K562 (cell line): ENCODE measurements at regions not wholly inside any gene's neighbourhood (a gene's known extent, or its start where the extent isn't known, plus 50 kb on each side); places are given as distances from the start of the nearest gene placed in this dataset.

Experiments used
- ATAC-seq: fragments of 200-7000 bp; cut with Tn5 transposase; 3 replicates; pipeline ENCODE4 v1.9.1; 2020; ENCODE audit warnings: moderate library complexity
- BruUV-seq: library from RNA; stranded (reverse); fragments of 400-500 nt; replicated peaks from 2 replicates; lab custom pipeline; 2021; lab: Mats Ljungman, UMichigan
- CTCF ChIA-PET: fragments of 300-600 bp; formaldehyde crosslinking; extraction: SDS; loops from one replicate; lab custom pipeline; 2021; ENCODE audit warnings: low intra/inter-chr PET ratio; lab: Yijun Ruan, JAX
- POLR2A ChIA-PET: fragments of 300-600, 350-650 bp; sonication (Branson Sonifier 250); formaldehyde crosslinking; extraction: SDS; loops from one replicate; lab custom pipeline; 2021; ENCODE audit warnings: antibody characterized with exemption, inconsistent platforms; lab: Yijun Ruan, JAX
- DNase-seq, 4 experiments: peaks; one replicate each; pipeline versions ENCODE4 v3.0.0 to v3.0.0-alpha.2; 2011 to 2018; ENCODE audit warnings: low spot score in 3 of 4, mixed read lengths in 3 of 4; ENCODE audit errors: extremely low read depth in 1 of 4
- FAIRE-seq: peaks from 2 replicates; lab custom pipeline; 2011; peaks lifted over from hg19 to GRCh38; lab: Jason Lieb, UNC
- H2AFZ ChIP-seq: 2 replicates; pipeline ENCODE4 v1.6.0; 2011; ENCODE audit warnings: low read depth, low read length, control low read depth, inconsistent platforms
- H3K27ac ChIP-seq: fragments of 200-600 bp; 3 replicates; pipeline ENCODE4 v1.8.0; 2011; ENCODE audit warnings: low read depth, mild to moderate bottlenecking, control low read depth, inconsistent platforms, low read length, moderate library complexity, mixed read lengths; ENCODE audit errors: extremely low read depth
- H3K27me3 ChIP-seq, 2 experiments: fragments of 300-600 bp in 1 of 2; 2 replicates in 1 of 2; 3 replicates in 1 of 2; pipeline versions ENCODE4 v1.6.0 to v1.8.0; 2011; ENCODE audit warnings: inconsistent platforms in 2 of 2, low read length in 2 of 2, mild to moderate bottlenecking in 1 of 2, mixed read lengths in 1 of 2, moderate library complexity in 1 of 2; ENCODE audit not compliant: control insufficient read depth in 2 of 2, insufficient read depth in 2 of 2
- H3K36me3 ChIP-seq: fragments of 300-600 bp; 3 replicates; pipeline ENCODE4 v1.8.0; 2011; ENCODE audit warnings: mild to moderate bottlenecking, low read length, inconsistent platforms; ENCODE audit not compliant: control insufficient read depth, insufficient read depth
- H3K4me1 ChIP-seq, 2 experiments: fragments of 200-600 bp in 1 of 2; replicated peaks in 1 of 2; 2 replicates in 1 of 2; 3 replicates in 1 of 2; pipeline versions ENCODE4 v1.5.1 to v1.8.0; 2011; ENCODE audit warnings: inconsistent platforms in 2 of 2, low read length in 2 of 2, mild to moderate bottlenecking in 1 of 2, mixed read lengths in 1 of 2, moderate library complexity in 1 of 2; ENCODE audit not compliant: control insufficient read depth in 2 of 2, insufficient read depth in 2 of 2
- H3K4me2 ChIP-seq: 2 replicates; pipeline ENCODE4 v1.6.1; 2011; ENCODE audit warnings: low read length, control low read depth, inconsistent platforms, mixed read lengths; ENCODE audit not compliant: insufficient read depth
- H3K4me3 ChIP-seq: fragments of 200-600 bp; sonication (generic), shearing (Covaris generic); 2 replicates; pipeline ENCODE4 v1.5.1; 2016; ENCODE audit warnings: control low read depth, inconsistent platforms
- H3K79me2 ChIP-seq: fragments of 200-600 bp; 3 replicates; pipeline ENCODE4 v1.8.0; 2011; ENCODE audit warnings: low read length, inconsistent platforms; ENCODE audit not compliant: control insufficient read depth, insufficient read depth
- H3K9ac ChIP-seq, 2 experiments: 2 replicates each; pipeline versions ENCODE4 v1.6.0 to v1.6.1; 2011; ENCODE audit warnings: low read depth in 2 of 2, low read length in 2 of 2, control low read depth in 1 of 2, inconsistent platforms in 1 of 2, mild to moderate bottlenecking in 1 of 2, mixed read lengths in 1 of 2; ENCODE audit not compliant: insufficient read depth in 1 of 2
- H3K9me1 ChIP-seq: one replicate; pipeline ENCODE4 v1.6.0; 2011; ENCODE audit warnings: inconsistent platforms, mild to moderate bottlenecking, low read length, moderate library complexity; ENCODE audit not compliant: control insufficient read depth, insufficient read depth
- H3K9me3 ChIP-seq: replicated peaks from 2 replicates; pipeline ENCODE4 v1.5.1; 2011; ENCODE audit warnings: low read depth, low read length, inconsistent platforms; ENCODE audit not compliant: control insufficient read depth, insufficient read depth
- H4K20me1 ChIP-seq: replicated peaks from 2 replicates; pipeline ENCODE4 v1.6.1; 2011; ENCODE audit warnings: low read length, inconsistent platforms, mixed read lengths; ENCODE audit not compliant: control insufficient read depth, insufficient read depth
- CTBP1 ChIP-seq: fragments of 450-650 bp; IDR thresholded peaks from 2 replicates; pipeline ENCODE4 v1.6.1; 2016; ENCODE audit warnings: borderline replicate concordance
- EWSR1 ChIP-seq: fragments of 450-650 bp; IDR thresholded peaks from 2 replicates; pipeline ENCODE4 v1.6.1; 2018; ENCODE audit warnings: borderline replicate concordance, mild to moderate bottlenecking, low read depth, moderate library complexity; ENCODE audit not compliant: partially characterized antibody
- POLR2B ChIP-seq: fragments of 450-650 bp; IDR thresholded peaks from 2 replicates; pipeline ENCODE4 v1.6.1; 2018; ENCODE audit warnings: low read depth; ENCODE audit not compliant: partially characterized antibody
- POU5F1 ChIP-seq: fragments of 150-350 bp; IDR thresholded peaks from 2 replicates; pipeline ENCODE4 v1.6.1; 2014; ENCODE audit warnings: borderline replicate concordance, low read length, low read depth, mild to moderate bottlenecking; ENCODE audit not compliant: partially characterized antibody
- PURB ChIP-seq: sonication (generic); formaldehyde crosslinking; IDR thresholded peaks from 2 replicates; pipeline ENCODE4 v1.9.0; 2021; ENCODE audit warnings: low read depth, mild to moderate bottlenecking, missing genetic modification reagents
- REST ChIP-seq, 2 experiments: fragments of 450-650 bp; formaldehyde crosslinking in 1 of 2; IDR thresholded peaks; 2 replicates each; pipeline versions ENCODE4 v1.4.0 to v1.6.1; 2014 to 2020; ENCODE audit warnings: mild to moderate bottlenecking in 2 of 2, borderline replicate concordance in 1 of 2, low read depth in 1 of 2
- SMARCA5 ChIP-seq: fragments of 450-650 bp; IDR thresholded peaks from 2 replicates; pipeline ENCODE4 v1.6.1; 2016
- TOE1 ChIP-seq, 2 experiments: fragments of 450-650 bp in 1 of 2; sonication (generic) in 1 of 2; formaldehyde crosslinking in 1 of 2; IDR thresholded peaks; 2 replicates each; pipeline versions ENCODE4 v1.7.1 to v1.8.0; 2016 to 2022; ENCODE audit warnings: borderline replicate concordance in 2 of 2, mild to moderate bottlenecking in 2 of 2, antibody characterized with exemption in 1 of 2, inconsistent platforms in 1 of 2, low read depth in 1 of 2, missing genetic modification reagents in 1 of 2, moderate library complexity in 1 of 2
- ZBED1 ChIP-seq: IDR thresholded peaks from 2 replicates; pipeline ENCODE4 v1.6.1; 2014
- ZNF354B ChIP-seq: fragments of 250-450 bp; sonication (Bioruptor Pico); IDR thresholded peaks from 2 replicates; pipeline ENCODE4 v1.4.0; 2020
- ZNF766 ChIP-seq: fragments of 200-800 bp; sonication (Bioruptor generic); conservative IDR thresholded peaks from 2 replicates; pipeline ENCODE4 v1.6.1; 2016; ENCODE audit warnings: missing genetic modification characterization, missing compliant biosample characterization
- ZNF780A ChIP-seq: fragments of 250-450 bp; sonication (Bioruptor Pico); IDR thresholded peaks from 2 replicates; pipeline ENCODE4 v1.5.0; 2021; ENCODE audit warnings: mild to moderate bottlenecking
- WGBS: fragments of 100-300 bp; shearing (Covaris generic); methylation state at CpG from one replicate; pipeline ENCODE4 v1.1.6; 2016; ENCODE audit warnings: low coverage, mixed read lengths; ENCODE audit not compliant: insufficient coverage; ENCODE audit errors: missing lambda C conversion rate; 5-methylcytosine and 5-hydroxymethylcytosine counted together
- in situ Hi-C: fragments of 300-500 bp; cut with MboI; formaldehyde crosslinking; loops from 4 replicates; pipeline ENCODE4 v1.15.0; 2018; ENCODE audit warnings: inconsistent platforms, mixed read lengths
- intact Hi-C: fragments of 100-400 bp; cut with micrococcal nuclease; formaldehyde crosslinking; loops from 2 replicates; pipeline ENCODE4 v1.14.2; 2022
- TF ChIP-seq, protein P1 (sequence below): fragments of 450-650 bp; IDR thresholded peaks from 2 replicates; pipeline ENCODE4 v1.6.1; 2017; ENCODE audit warnings: mild to moderate bottlenecking, moderate library complexity

GRCh38 chrX:10099411-10099810, 57.4 kb upstream of the CLCN4 start (continued):
- no peak for TF ChIP-seq ZNF766 (CRISPR knock-in tag)

DNA sequence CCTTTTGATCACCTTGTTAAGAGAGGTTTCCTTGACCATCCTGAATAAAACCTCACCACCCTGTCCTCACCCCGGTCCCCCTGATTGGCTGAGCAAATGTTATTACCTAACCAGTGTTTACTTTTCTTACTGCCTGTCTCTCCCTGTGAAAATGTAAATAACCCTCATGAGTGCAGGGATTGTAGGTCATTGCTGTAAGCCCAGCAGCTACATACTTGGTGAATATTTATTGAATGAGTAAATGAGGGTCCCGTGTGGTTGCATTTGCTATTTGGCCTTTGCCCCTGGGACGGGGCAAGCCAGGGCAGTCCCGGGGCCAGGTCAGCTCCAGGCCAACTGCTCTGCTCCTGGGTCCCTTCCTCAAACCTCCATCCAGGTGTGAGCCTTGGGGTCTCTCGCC, 55.5 kb upstream of the CLCN4 start:
- Histone ChIP-seq H3K9me1 (no peaks in the 10 kb centered on the region), H3K9me3 (no peaks in the 10 kb centered on the region), H3K4me3 (no peak overlapping the region), H4K20me1 (no peaks in the 10 kb centered on the region), H3K4me1 (no peaks in the 10 kb centered on the region; a peak in 1 of 5 replicates), H3K27ac (no peak overlapping the region), H3K27me3 (peaks cover 0 to 20% of the 10 kb centered on the region in 2 experiments; a peak in 3 of 5 replicates), H3K79me2 (no peaks in the 10 kb centered on the region), H3K4me2 (no peak overlapping the region), H2AFZ (no peak overlapping the region), H3K9ac (no peak overlapping the region), H3K36me3 (no peaks in the 10 kb centered on the region)
- WGBS, result 0% methylated on average over 4 of the region's 5 CpGs
- FAIRE-seq (no peak), DNase-seq (no peak), ATAC-seq (no peak)
- POLR2A ChIA-PET, result no interaction called here
- intact Hi-C loops (no loop called here), in situ Hi-C loops (loop anchor here (25.0 kb wide), 1 partner anchor 214 kb away; no protein-coding TSS in a partner anchor)
- CTCF ChIA-PET, result no interaction called here
- no TSS peak for BruUV-seq
- TF ChIP-seq CTBP1 (no peak), POU5F1 (no peak), PURB (CRISPR knock-in tag) (no peak), REST (IDR thresholded peaks at IDR 0.05; ENCODE audit: borderline replicate concordance) (no peak), REST (CRISPR knock-in tag; IDR thresholded peaks at IDR 0.05; ENCODE audit: low read depth) (no peak), ZBED1 (no peak), SMARCA5 (no peak), ZNF354B (CRISPR knock-in tag) (no peak), EWSR1 (no peak), TOE1 (IDR thresholded peaks at IDR 0.05; ENCODE audit: borderline replicate concordance) (no peak), TOE1 (CRISPR knock-in tag; IDR thresholded peaks at IDR 0.05; ENCODE audit: borderline replicate concordance, low read depth) (no peak), POLR2B (no peak), ZNF780A (CRISPR knock-in tag) (no peak)
- TF ChIP-seq, protein P1, sequence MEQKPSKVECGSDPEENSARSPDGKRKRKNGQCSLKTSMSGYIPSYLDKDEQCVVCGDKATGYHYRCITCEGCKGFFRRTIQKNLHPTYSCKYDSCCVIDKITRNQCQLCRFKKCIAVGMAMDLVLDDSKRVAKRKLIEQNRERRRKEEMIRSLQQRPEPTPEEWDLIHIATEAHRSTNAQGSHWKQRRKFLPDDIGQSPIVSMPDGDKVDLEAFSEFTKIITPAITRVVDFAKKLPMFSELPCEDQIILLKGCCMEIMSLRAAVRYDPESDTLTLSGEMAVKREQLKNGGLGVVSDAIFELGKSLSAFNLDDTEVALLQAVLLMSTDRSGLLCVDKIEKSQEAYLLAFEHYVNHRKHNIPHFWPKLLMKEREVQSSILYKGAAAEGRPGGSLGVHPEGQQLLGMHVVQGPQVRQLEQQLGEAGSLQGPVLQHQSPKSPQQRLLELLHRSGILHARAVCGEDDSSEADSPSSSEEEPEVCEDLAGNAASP, result no peak
